H9 (cell line): ENCODE measurements at regions not wholly inside any gene's neighbourhood (a gene's known extent, or its start where the extent isn't known, plus 50 kb on each side); places are given as distances from the start of the nearest gene placed in this dataset.
"Not testable (repeated sequence)": the region's sequence is repeated elsewhere in the genome, so short reads cannot be mapped to it uniquely, and the experiment has no call there.

Source experiments
- DNase-seq: peaks from one replicate; pipeline ENCODE4 v3.0.0-alpha.2; 2017
- H2AFZ ChIP-seq: one replicate; pipeline ENCODE4 v1.6.1; 2013; ENCODE audit warnings: mild to moderate bottlenecking, low read length, control low read depth, moderate library complexity
- H2AK5ac ChIP-seq: 2 replicates; pipeline ENCODE4 v1.6.1; 2013; ENCODE audit warnings: low read length, control low read depth, mixed read lengths; ENCODE audit not compliant: insufficient read length
- H2BK120ac ChIP-seq: one replicate; pipeline ENCODE4 v1.6.1; 2013; ENCODE audit warnings: low read depth, mild to moderate bottlenecking, low read length, control low read depth, inconsistent platforms; ENCODE audit not compliant: poor library complexity, severe bottlenecking
- H2BK12ac ChIP-seq: 2 replicates; pipeline ENCODE4 v1.6.1; 2013; ENCODE audit warnings: low read length, control low read depth, mixed read lengths, low read depth; ENCODE audit not compliant: insufficient read length
- H2BK15ac ChIP-seq: 2 replicates; pipeline ENCODE4 v1.6.1; 2013; ENCODE audit warnings: low read depth, low read length, control low read depth
- H2BK20ac ChIP-seq: one replicate; pipeline ENCODE4 v1.6.1; 2013; ENCODE audit warnings: low read depth, mild to moderate bottlenecking, low read length, control low read depth, inconsistent platforms; ENCODE audit not compliant: poor library complexity, severe bottlenecking
- H2BK5ac ChIP-seq: 2 replicates; pipeline ENCODE4 v1.6.1; 2013; ENCODE audit warnings: low read length, control low read depth, mixed read lengths; ENCODE audit not compliant: insufficient read length
- H3K14ac ChIP-seq: 2 replicates; pipeline ENCODE4 v1.6.1; 2013; ENCODE audit warnings: low read length, control low read depth; ENCODE audit not compliant: insufficient read depth
- H3K18ac ChIP-seq: 2 replicates; pipeline ENCODE4 v1.6.1; 2013; ENCODE audit warnings: low read depth, mild to moderate bottlenecking, mixed read lengths, low read length, control low read depth; ENCODE audit not compliant: insufficient read length
- H3K23ac ChIP-seq: 2 replicates; pipeline ENCODE4 v1.6.1; 2013; ENCODE audit warnings: low read length, control low read depth, mixed read lengths, low read depth; ENCODE audit not compliant: insufficient read length
- H3K23me2 ChIP-seq: 2 replicates; pipeline ENCODE4 v1.6.1; 2013; ENCODE audit warnings: low read depth, mild to moderate bottlenecking, mixed read lengths, low read length, control low read depth; ENCODE audit not compliant: insufficient read length, poor library complexity, severe bottlenecking
- H3K27ac ChIP-seq: 2 replicates; pipeline ENCODE4 v1.5.1; 2013; ENCODE audit warnings: low read length, control low read depth, mixed read lengths, low read depth; ENCODE audit not compliant: insufficient read length
- H3K27me3 ChIP-seq: 2 replicates; pipeline ENCODE4 v1.6.1; 2013; ENCODE audit warnings: low read length, control low read depth, inconsistent platforms; ENCODE audit not compliant: insufficient read depth
- H3K4ac ChIP-seq: 2 replicates; pipeline ENCODE4 v1.6.1; 2013; ENCODE audit warnings: low read depth, mild to moderate bottlenecking, control low read depth, inconsistent platforms, low read length, moderate library complexity
- H3K4me1 ChIP-seq: 2 replicates; pipeline ENCODE4 v1.6.1; 2013; ENCODE audit warnings: low read length, control low read depth, inconsistent platforms; ENCODE audit not compliant: insufficient read depth
- H3K4me2 ChIP-seq: 2 replicates; pipeline ENCODE4 v1.6.1; 2013; ENCODE audit warnings: low read length, control low read depth, mixed read lengths; ENCODE audit not compliant: insufficient read length, insufficient read depth
- H3K56ac ChIP-seq: 2 replicates; pipeline ENCODE4 v1.6.1; 2013; ENCODE audit warnings: low read depth, mild to moderate bottlenecking, mixed read lengths, low read length, control low read depth; ENCODE audit not compliant: insufficient read length
- H3K79me1 ChIP-seq: 2 replicates; pipeline ENCODE4 v1.6.1; 2013; ENCODE audit warnings: low read depth, mild to moderate bottlenecking, moderate library complexity, low read length, control low read depth, inconsistent platforms; ENCODE audit not compliant: insufficient read depth, poor library complexity, severe bottlenecking
- H3K79me2 ChIP-seq: 2 replicates; pipeline ENCODE4 v1.6.1; 2013; ENCODE audit warnings: low read length, control low read depth, inconsistent platforms; ENCODE audit not compliant: insufficient read depth
- H3K9ac ChIP-seq: 2 replicates; pipeline ENCODE4 v1.6.1; 2013; ENCODE audit warnings: low read length, control low read depth, mixed read lengths; ENCODE audit not compliant: insufficient read length; ENCODE audit errors: extremely low read depth
- H3K9me3 ChIP-seq: one replicate; pipeline ENCODE4 v1.6.1; 2013; ENCODE audit warnings: low read depth, low read length, inconsistent platforms; ENCODE audit not compliant: control insufficient read depth
- H3T11ph ChIP-seq: one replicate; pipeline ENCODE4 v1.6.1; 2013; ENCODE audit warnings: mild to moderate bottlenecking, low read length, control low read depth, inconsistent platforms
- H4K20me1 ChIP-seq: one replicate; pipeline ENCODE4 v1.6.1; 2013; ENCODE audit not compliant: control insufficient read depth, insufficient read length, insufficient read depth
- H4K5ac ChIP-seq: 2 replicates; pipeline ENCODE4 v1.6.1; 2013; ENCODE audit warnings: low read depth, mild to moderate bottlenecking, mixed read lengths, low read length, control low read depth; ENCODE audit not compliant: insufficient read length
- H4K8ac ChIP-seq: replicated peaks from 2 replicates; pipeline ENCODE4 v1.6.1; 2013; ENCODE audit warnings: low read length, control low read depth, mixed read lengths, low read depth; ENCODE audit not compliant: insufficient read length
- H4K91ac ChIP-seq: 2 replicates; pipeline ENCODE4 v1.6.1; 2013; ENCODE audit warnings: low read depth, mild to moderate bottlenecking, moderate library complexity, mixed read lengths, low read length, control low read depth; ENCODE audit not compliant: insufficient read length
- H3K27ac Mint-ChIP-seq, 3 experiments: 2 replicates in 2 of 3; 3 replicates in 1 of 3; pipeline ENCODE4 v1.8.0; 2020 to 2021; ENCODE audit warnings: mixed read lengths in 3 of 3, mild to moderate bottlenecking in 1 of 3, moderate library complexity in 1 of 3
- H3K27me3 Mint-ChIP-seq: 2 replicates; pipeline ENCODE4 v1.8.0; 2021; ENCODE audit warnings: low read depth, mild to moderate bottlenecking, moderate library complexity, mixed read lengths
- H3K36me3 Mint-ChIP-seq, 3 experiments: 2 replicates in 2 of 3; 3 replicates in 1 of 3; pipeline ENCODE4 v1.8.0; 2020 to 2021; ENCODE audit warnings: low read depth in 3 of 3, mixed read lengths in 3 of 3; ENCODE audit not compliant: insufficient read depth in 1 of 3
- H3K4me1 Mint-ChIP-seq, 2 experiments: 2 replicates each; pipeline ENCODE4 v1.8.0; 2020; ENCODE audit warnings: mixed read lengths in 2 of 2
- H3K4me3 Mint-ChIP-seq, 2 experiments: 2 replicates in 1 of 2; 3 replicates in 1 of 2; pipeline ENCODE4 v1.8.0; 2020 to 2021; ENCODE audit warnings: mild to moderate bottlenecking in 2 of 2, mixed read lengths in 2 of 2, moderate library complexity in 1 of 2
- H3K9me3 Mint-ChIP-seq, 2 experiments: 2 replicates in 1 of 2; 3 replicates in 1 of 2; pipeline ENCODE4 v1.8.0; 2020; ENCODE audit warnings: mild to moderate bottlenecking in 2 of 2, mixed read lengths in 2 of 2, moderate library complexity in 1 of 2
- WGBS: extraction: QIAGEN DNeasy Blood & Tissue Kit; methylation state at CpG from one replicate; pipeline ENCODE4 v1.1.7; 2013; ENCODE audit warnings: missing lambda C conversion rate, low lambda C conversion rate, mixed read lengths; ENCODE audit not compliant: insufficient read length; ENCODE audit errors: extremely low coverage; 5-methylcytosine and 5-hydroxymethylcytosine counted together

GRCh38 chr21:5244376-5244718 is 5277.0 kb upstream of the TPTE start:
- H3K56ac ChIP-seq, H3T11ph ChIP-seq, H4K91ac ChIP-seq, H4K5ac ChIP-seq, H2BK15ac ChIP-seq, H3K4me2 ChIP-seq, H3K14ac ChIP-seq, H3K9ac ChIP-seq, H3K4me3 Mint-ChIP-seq, H2AK5ac ChIP-seq, H4K20me1 ChIP-seq, H3K27me3 ChIP-seq, H3K4me1 Mint-ChIP-seq, H3K27me3 Mint-ChIP-seq, H2BK20ac ChIP-seq, H3K23me2 ChIP-seq, H3K4me1 ChIP-seq, H2BK120ac ChIP-seq, H3K4ac ChIP-seq, H3K79me1 ChIP-seq, H4K8ac ChIP-seq, H2AFZ ChIP-seq, H2BK12ac ChIP-seq, DNase-seq, H2BK5ac ChIP-seq, H3K27ac Mint-ChIP-seq, H3K18ac ChIP-seq, H3K23ac ChIP-seq, H3K27ac ChIP-seq, H3K79me2 ChIP-seq: not testable (repeated sequence)
- Mint-ChIP-seq H3K36me3 (peaks cover 28 to 72% (median 44%) of the 10 kb centered on the region in 3 experiments), H3K9me3 (peaks cover 91 to 93% of the 10 kb centered on the region in 2 experiments)
- no CpG with 5 or more reads among the region's 3 CpGs for WGBS
- H3K9me3 ChIP-seq: peaks cover 88% of the 10 kb centered on the region

DNA sequence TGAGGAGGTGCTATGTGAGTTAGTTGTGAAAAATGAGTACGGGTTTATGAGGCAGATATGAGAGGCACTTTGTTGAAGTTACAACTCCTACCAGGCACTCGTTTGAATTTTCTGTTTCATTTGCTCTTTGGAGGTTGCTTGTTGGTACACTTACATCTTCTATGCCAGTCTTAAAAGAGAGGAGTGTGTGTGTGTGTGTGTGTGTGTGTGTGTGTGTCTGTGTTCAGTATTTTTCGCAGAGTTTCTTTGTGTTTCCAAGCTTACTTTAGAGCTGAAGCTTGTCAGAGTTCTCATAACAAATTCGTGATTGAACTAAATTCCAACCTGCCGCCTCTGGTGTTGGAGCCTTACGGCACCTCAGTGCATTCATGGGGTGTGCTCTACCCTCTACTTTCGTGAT is 5276.4 kb upstream of the TPTE start:
- not testable (repeated sequence) for H3K4me3 Mint-ChIP-seq, H3K4me1 Mint-ChIP-seq, H3K27ac ChIP-seq, DNase-seq, H3K4me2 ChIP-seq, H3K23me2 ChIP-seq, H2AFZ ChIP-seq, H3K9ac ChIP-seq, H2BK12ac ChIP-seq, H3K14ac ChIP-seq, H3K4ac ChIP-seq, H4K8ac ChIP-seq, H2BK20ac ChIP-seq, H3K79me1 ChIP-seq, H2BK120ac ChIP-seq, H4K20me1 ChIP-seq, H3K56ac ChIP-seq, H3K18ac ChIP-seq, H2AK5ac ChIP-seq, H2BK5ac ChIP-seq, H4K91ac ChIP-seq, H3K27ac Mint-ChIP-seq, H3K23ac ChIP-seq, H3K79me2 ChIP-seq, H3K27me3 Mint-ChIP-seq, H3T11ph ChIP-seq, H2BK15ac ChIP-seq, H3K4me1 ChIP-seq, H4K5ac ChIP-seq, H3K27me3 ChIP-seq
- H3K9me3 ChIP-seq: peaks cover 82% of the 10 kb centered on the region
- peaks cover 22 to 72% (median 39%) of the 10 kb centered on the region in 3 experiments for H3K36me3 Mint-ChIP-seq
- no CpG with 5 or more reads among the region's 7 CpGs for WGBS
- peaks cover 91 to 93% of the 10 kb centered on the region in 2 experiments for H3K9me3 Mint-ChIP-seq
